HEK293 (cell line): ENCODE measurements at regions not wholly inside any gene's neighbourhood (a gene's known extent, or its start where the extent isn't known, plus 50 kb on each side); places are given as distances from the start of the nearest gene placed in this dataset.

ENCODE experiments used
- TF ChIP-seq, protein P1 (sequence below): fragments of 450-650 bp; formaldehyde crosslinking; IDR thresholded peaks from 2 replicates; pipeline ENCODE4 v1.5.1; 2016; ENCODE audit warnings: missing biosample characterization, missing genetic modification characterization
- TF ChIP-seq, protein P2 (sequence below): fragments of 450-650 bp; formaldehyde crosslinking; conservative IDR thresholded peaks from 2 replicates; pipeline ENCODE4 v1.5.1; 2016; ENCODE audit warnings: low read depth, missing biosample characterization, missing genetic modification characterization

DNA sequence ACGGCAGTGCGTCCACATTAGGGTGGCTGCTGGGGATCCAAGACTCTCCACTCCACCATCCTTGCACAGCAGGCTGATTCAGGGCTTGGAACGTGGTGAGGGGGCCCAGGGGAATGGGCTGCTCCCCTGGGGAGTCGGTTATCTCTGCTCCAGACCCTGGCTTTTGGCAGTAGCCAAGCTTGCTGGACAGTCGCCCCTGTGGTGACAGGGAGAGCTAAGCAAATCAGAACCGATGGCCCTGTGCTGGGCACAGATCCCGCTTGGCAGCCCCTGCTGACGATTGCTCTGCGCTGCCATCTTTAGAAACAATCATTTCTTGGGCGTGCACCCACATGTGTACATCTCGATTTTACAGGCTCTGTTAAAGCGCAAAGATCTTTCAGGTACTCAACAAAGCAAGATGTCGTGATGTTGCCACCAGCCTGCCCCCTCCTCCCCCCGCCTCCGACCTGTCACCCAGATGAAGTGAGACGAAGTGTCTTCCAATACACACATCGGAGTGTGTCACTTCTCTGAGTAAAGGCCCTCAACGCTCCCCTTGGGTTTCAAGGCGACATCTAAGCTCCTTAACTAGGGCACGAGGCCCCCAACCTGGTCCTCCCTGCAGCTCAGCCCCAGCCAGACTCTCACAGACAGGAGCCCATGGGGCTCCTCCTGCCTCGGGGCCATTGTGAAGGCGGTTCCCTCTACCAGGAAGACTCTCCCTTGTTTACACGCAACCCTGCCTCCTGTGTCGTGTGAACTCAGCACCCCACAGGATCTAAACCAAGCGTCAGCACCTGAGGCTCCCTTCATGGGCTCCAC, 55.6 kb downstream of the PITPNM2 start:
- TF ChIP-seq, protein P1, sequence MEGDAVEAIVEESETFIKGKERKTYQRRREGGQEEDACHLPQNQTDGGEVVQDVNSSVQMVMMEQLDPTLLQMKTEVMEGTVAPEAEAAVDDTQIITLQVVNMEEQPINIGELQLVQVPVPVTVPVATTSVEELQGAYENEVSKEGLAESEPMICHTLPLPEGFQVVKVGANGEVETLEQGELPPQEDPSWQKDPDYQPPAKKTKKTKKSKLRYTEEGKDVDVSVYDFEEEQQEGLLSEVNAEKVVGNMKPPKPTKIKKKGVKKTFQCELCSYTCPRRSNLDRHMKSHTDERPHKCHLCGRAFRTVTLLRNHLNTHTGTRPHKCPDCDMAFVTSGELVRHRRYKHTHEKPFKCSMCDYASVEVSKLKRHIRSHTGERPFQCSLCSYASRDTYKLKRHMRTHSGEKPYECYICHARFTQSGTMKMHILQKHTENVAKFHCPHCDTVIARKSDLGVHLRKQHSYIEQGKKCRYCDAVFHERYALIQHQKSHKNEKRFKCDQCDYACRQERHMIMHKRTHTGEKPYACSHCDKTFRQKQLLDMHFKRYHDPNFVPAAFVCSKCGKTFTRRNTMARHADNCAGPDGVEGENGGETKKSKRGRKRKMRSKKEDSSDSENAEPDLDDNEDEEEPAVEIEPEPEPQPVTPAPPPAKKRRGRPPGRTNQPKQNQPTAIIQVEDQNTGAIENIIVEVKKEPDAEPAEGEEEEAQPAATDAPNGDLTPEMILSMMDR (tag by site-specific recombination), result no peak
- TF ChIP-seq, protein P2, sequence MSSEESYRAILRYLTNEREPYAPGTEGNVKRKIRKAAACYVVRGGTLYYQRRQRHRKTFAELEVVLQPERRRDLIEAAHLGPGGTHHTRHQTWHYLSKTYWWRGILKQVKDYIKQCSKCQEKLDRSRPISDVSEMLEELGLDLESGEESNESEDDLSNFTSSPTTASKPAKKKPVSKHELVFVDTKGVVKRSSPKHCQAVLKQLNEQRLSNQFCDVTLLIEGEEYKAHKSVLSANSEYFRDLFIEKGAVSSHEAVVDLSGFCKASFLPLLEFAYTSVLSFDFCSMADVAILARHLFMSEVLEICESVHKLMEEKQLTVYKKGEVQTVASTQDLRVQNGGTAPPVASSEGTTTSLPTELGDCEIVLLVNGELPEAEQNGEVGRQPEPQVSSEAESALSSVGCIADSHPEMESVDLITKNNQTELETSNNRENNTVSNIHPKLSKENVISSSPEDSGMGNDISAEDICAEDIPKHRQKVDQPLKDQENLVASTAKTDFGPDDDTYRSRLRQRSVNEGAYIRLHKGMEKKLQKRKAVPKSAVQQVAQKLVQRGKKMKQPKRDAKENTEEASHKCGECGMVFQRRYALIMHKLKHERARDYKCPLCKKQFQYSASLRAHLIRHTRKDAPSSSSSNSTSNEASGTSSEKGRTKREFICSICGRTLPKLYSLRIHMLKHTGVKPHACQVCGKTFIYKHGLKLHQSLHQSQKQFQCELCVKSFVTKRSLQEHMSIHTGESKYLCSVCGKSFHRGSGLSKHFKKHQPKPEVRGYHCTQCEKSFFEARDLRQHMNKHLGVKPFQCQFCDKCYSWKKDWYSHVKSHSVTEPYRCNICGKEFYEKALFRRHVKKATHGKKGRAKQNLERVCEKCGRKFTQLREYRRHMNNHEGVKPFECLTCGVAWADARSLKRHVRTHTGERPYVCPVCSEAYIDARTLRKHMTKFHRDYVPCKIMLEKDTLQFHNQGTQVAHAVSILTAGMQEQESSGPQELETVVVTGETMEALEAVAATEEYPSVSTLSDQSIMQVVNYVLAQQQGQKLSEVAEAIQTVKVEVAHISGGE, result no peak
